Breast epithelium (tissue), 3 donors: ENCODE measurements at regions not wholly inside any gene's neighbourhood (a gene's known extent, or its start where the extent isn't known, plus 50 kb on each side); places are given as distances from the start of the nearest gene placed in this dataset.

ENCODE experiments used
- CTCF ChIP-seq, 3 donors: fragments of 450-650 bp; IDR thresholded peaks; one replicate each; pipeline ENCODE4 v1.5.1; 2016 to 2017; ENCODE audit warnings: antibody characterized with exemption in 3 of 3, mild to moderate bottlenecking in 3 of 3, moderate library complexity in 3 of 3
- POLR2A ChIP-seq: fragments of 450-650 bp; IDR thresholded peaks from one replicate; pipeline ENCODE4 v1.6.1; 2016; ENCODE audit warnings: antibody characterized with exemption, mild to moderate bottlenecking, moderate library complexity

GRCh38 chr15:89400116-89400781 lies 65.6 kb upstream of the POLG start:
- TF ChIP-seq CTCF (IDR thresholded peaks at IDR 0.05) = no peak
- TF ChIP-seq POLR2A = no peak
